ENCODE measurements at regions not wholly inside any gene's neighbourhood (a gene's known extent, or its start where the extent isn't known, plus 50 kb on each side); places are given as distances from the start of the nearest gene placed in this dataset.

DNA sequence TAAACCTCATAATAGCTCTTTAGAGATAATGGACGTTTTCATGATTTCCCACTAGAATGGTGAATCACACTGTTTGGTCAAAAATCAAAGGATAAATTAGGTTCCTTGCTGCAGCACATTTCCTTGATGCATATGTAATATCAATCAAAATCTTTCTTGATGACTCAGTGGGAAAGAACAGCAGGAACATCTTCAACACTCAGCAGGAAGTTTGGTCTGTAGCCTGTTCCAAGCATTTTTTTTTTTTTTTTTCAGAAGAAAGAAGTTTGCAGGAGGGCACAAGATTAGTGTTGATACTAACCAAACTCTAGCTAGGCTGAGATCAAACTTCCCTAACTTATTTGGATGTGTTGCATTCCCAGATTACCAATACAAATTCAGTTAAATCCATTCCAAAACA, 1529.8 kb downstream of the FAM181B start:
- no peak for TF ChIP-seq CTCF (IDR thresholded peaks at IDR 0.05; ENCODE audit: low read depth, low read length, poor library complexity, severe bottlenecking)
- no peak for TF ChIP-seq EZH2phosphoT487 (IDR thresholded peaks at IDR 0.05; ENCODE audit: borderline replicate concordance, low read length)
